Heart left ventricle (tissue), 13 donors: ENCODE measurements at regions not wholly inside any gene's neighbourhood (a gene's known extent, or its start where the extent isn't known, plus 50 kb on each side); places are given as distances from the start of the nearest gene placed in this dataset.

ENCODE experiments used
- CTCF ChIP-seq, 12 donors: fragments of 200-600 bp; sonication (generic) in 4 of 12; IDR thresholded peaks; one replicate each; pipeline versions ENCODE4 v1.5.0 to v1.8.0; 2018 to 2022; ENCODE audit warnings: antibody characterized with exemption in 12 of 12, mild to moderate bottlenecking in 5 of 12
- POLR2A ChIP-seq, 2 donors: fragments of 450-650 bp; IDR thresholded peaks; one replicate each; pipeline ENCODE4 v1.6.1; 2017; ENCODE audit warnings: antibody characterized with exemption in 2 of 2, mild to moderate bottlenecking in 2 of 2, moderate library complexity in 2 of 2
- donor health status: ischemic (EF 13 %, LVEDD 7.1; RV severe dilation, severe dysfunction).
- donor health status: DM: no; HTN: yes; CAD: no.
- donor health status: DM: no; HTN: no; CAD: no.
- donor health status: ischemic (EF 25% LVEDD 6.9; RV normal size, moderate dysfunction).
- donor health status: ischemic (EF 25% LVEDD 5.7; RV mildly dilated, moderate dysfunction).
- donor health status: ischemic (EF 35%, LVEDD 5.7; RV mildly dilated, moderate dysfunction).
- donor health status: nonischemic (EF 11% LVEDD 7.7; RV severe dilation, severe dysfunction).
- donor health status: DM: yes; HTN: yes; CAD: no.
- donor health status: PGD.
- donor health status: ischemic (EF 29% LVEDD 5.4; RV normal size, mild dysfunction).
- donor health status: nonischemic (EF 23%, LVEDD 6.1; RV moderate dilation, normal function).

- no peak for TF ChIP-seq CTCF (IDR thresholded peaks at IDR 0.05)
- TF ChIP-seq POLR2A (IDR thresholded peaks at IDR 0.05): no peak
These were observed 205.3 kb downstream of the CD83 start for GRCh38 chr6:14322841-14323240.
